Stimulated activated CD8-positive, alpha-beta memory T cell treated with anti-CD3 and anti-CD28 coated beads, Interleukin-15, amount 100 ng/mL, for 4 hours (primary cell): ENCODE measurements at regions not wholly inside any gene's neighbourhood (a gene's known extent, or its start where the extent isn't known, plus 50 kb on each side); places are given as distances from the start of the nearest gene placed in this dataset.
"Not testable (repeated sequence)": the region's sequence is repeated elsewhere in the genome, so short reads cannot be mapped to it uniquely, and the experiment has no call there.

Experiments used
- DNase-seq, 2 donors: peaks; one replicate each; pipeline ENCODE4 v3.0.0-alpha.2; 2020; ENCODE audit warnings: low read depth in 2 of 2

GRCh38 chr15:88965097-88965496, 51.9 kb upstream of the MFGE8 start:
- DNase-seq, result not testable (repeated sequence)

- no peak for DNase-seq
Measured at GRCh38 chr15:88970232-88970631, 57.1 kb upstream of the MFGE8 start.

DNA sequence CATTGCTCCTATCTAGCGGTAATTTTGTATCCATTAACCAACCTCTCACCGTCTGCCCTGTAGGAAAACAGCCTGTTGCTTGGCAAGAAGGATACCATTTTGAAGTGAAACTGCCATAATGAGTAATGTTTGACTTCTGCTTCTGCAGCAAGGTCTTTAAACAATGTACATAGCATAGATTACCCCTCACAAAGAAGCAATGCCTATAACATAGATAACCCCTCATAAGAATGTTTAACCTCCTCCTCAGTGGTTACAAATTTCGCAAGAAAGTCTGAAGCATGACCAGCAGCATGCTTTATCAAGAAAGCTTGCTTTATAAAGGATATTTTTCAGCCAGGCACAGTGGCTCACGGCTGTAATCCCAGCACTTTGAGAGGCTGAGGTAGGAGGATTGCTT, 61.2 kb upstream of the MFGE8 start:
- no peak for DNase-seq

DNA sequence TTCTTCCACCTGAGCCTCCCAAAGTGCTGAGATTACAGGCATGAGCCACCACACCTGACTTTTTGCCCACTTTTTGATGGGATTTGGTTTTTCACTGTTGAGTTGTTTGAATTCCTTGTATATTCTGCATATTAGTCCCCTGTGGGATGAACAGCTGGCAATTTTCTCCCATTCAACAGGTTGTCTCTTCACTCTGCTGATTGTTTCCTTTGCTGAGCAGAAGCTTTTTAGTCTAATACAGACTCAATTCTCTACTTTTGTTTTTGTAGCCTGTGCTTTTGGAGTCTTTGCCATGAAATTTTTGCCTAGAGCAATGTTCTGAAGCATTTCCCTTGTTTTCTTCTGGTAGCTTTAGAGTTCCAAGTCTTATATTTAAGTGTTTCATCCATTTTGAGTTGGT, 62.7 kb upstream of the MFGE8 start:
- no peak for DNase-seq

DNA sequence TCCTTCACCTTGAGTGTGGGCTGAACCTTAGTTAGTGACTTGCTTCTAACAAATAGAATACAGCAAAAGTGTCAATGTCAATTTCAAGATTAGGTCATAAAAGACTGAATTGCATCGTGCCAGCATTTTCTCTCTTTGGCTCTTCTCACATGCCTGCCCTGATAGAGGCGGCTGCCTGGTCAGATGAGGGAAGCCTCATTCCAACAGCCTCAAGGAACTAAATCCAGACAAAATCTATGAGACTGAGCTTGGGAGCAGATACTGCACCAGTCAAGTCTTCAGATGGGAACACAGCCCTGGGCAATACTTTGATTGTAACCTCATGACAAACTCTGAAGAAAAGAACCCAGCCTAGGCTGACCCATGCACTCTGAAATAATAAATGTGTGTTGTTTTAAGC, 63.5 kb upstream of the MFGE8 start:
- no peak for DNase-seq

DNA sequence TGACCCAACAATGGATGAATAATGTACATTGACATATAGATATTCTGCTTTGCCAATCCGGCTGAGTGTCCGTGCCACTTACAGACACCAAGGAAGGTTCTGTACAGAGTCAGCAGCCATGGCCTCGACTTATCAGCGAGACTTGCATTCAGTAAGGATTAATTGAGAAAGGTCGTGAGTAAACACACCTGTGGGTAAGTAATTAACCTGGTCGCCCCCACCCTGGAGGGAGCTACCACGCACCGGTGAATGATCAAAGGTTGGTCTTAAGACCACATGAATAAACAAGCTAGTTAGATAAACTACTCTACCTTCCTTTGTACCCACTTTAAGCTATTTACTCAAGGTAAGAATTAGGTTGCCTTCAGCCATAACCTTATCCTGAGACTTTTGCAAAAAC, 66.5 kb upstream of the MFGE8 start:
- no peak for DNase-seq

- no peak for DNase-seq
Measured at GRCh38 chr15:88980498-88980897, 67.3 kb upstream of the MFGE8 start.

DNA sequence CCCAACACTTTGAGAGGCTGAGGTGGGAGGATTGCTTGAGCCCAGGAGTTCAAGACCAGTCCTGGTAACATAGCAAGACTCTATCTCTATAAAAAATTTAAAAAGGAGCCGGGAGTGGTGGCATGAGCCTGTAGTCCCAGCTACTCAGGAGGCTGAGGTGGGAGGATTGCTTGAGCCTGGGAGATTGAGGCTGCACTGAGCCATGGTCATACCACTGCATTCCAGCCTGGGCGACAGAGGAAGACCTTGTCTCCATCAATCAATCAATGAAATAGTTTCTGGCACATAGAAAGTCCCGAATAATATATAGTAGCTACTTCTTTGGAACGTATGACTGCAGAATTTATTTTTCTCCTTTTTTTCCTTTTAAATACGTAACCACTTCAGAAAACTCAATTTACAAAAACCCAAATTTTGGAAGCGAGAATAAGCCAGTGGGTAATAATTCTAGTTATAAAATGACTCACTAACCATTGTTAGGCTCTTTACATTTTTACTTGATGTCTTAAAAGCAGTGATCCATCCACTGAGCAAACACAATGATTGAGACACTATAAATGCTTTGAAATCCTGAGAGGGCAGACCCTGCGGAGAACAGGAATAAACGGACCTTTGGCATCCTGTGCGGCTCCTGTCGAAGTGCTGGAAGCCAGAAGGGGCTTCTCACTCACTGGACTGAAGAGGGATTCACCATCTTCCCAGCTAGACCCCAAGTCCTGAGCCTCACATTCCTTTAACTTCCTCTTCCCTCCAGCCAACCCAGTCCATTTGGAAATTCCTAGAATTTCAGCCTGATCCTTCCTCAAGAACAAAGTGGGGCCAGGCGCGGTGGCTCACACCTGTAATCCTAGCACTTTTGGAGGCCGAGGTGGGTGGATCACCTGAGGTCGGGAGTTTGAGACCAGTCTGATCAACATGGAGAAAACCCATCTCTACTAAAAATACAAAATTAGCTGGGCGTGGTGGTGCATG, 68.4 kb upstream of the MFGE8 start:
- DNase-seq, result no peak

DNA sequence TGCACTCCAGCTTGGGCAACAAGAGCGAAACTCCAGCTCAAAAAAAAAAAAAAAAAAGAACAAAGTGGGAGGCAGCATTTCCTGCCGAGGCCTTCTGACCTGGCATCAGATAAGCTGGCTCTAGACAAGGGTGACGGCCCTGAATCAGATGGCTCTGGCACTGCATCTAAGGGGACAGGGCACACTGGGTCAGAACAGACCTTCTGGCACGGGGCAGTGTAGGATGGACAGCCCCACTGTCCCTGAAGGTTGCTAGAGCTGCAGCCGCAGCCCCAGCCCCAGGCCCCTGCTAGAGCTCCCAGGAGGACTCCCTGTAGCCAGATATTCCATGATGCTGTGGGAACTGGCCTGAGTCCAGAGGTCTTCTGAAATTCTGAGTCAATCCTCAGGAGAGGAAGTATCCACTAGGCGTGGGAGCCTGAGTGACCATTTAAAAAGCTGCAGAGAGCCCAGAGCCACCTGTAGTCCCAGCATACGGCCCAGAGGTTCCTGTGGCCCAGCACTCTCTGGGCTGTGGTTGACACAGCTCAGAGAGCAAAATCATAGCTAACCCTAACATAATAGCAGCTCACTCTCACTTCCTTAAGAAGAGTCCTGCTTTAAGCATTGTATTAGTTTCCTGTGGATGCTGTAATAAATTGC, 69.2 kb upstream of the MFGE8 start:
- DNase-seq, result no peak

GRCh38 chr15:88982946-88983342, 69.8 kb upstream of the MFGE8 start:
- DNase-seq, result no peak

DNA sequence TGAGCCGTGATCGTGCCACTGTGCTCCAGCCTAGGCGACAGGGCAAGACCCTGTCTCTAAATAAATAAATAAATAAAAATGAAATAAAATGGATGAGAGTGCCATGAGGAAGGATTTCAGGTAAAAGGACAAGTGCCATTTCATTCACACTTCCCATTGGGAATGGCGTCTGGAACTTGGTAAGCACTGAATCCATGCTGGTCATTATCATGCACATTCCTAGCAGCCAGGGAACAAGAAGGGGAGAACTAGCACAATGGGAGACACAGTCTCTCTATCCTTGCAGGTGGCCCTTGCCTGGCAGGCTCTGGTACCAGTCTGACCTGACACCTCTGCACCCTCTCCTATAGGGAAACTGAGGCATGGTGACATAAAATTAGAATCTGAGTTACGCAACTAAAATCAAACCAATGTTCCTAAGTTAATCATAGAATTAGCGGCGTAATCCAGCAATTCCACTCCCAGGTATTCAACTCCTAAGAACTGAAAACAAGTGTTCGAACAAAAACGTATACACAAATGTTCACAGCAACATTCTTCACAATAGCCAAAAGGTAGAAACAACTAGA, 70.8 kb upstream of the MFGE8 start:
- DNase-seq, result no peak

GRCh38 chr15:88985547-88986393, 72.6 kb upstream of the MFGE8 start:
- DNase-seq, result no peak

DNA sequence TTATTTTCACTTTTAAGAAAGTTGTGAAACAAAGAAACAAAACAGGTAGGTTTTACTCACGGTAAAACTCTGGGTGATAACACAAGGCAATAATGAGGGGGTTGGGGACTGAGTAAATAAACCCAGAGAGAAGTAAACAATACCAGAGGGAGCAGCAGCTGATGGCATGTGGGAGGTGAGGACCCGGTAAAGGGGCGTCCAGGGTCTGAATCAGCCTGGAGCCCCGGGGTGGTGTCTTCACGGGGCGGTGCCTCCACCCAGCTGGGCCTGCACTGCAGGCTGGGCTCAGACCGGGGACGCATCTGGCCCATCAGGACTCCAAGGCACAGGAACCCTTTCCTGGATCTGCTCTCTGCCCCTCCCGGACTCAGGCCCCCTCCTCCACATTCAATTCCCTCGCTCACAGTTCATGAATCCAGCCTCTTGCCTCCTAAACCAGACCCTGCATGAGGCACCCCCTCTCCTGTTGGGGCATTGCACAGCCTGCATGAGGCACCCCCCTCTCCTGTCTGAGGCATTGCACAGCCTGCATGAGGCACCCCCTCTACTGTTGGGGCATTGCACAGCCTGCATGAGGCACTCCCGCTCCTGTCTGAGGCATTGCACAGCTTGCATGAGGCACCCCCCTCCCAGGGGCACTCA, 73.9 kb upstream of the MFGE8 start:
- no peak for DNase-seq

DNA sequence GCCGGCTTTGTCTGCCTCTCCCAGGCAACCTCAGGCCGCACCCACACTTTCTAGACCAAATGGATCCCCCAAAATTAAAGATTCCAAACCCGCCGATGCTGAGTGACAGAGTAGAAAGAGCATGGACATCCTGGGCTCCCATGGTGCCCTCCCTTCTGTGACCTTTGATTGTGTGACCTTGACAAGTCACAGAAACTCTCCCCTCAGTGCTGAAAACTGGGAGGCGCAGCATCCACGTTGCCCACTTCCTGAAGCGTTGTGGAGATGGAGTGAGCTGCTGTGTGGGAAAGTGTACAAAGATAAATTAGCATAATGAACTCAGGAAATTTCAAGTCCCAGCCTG, 74.4 kb upstream of the MFGE8 start:
- DNase-seq, result no peak

GRCh38 chr15:88987934-88988671, 74.9 kb upstream of the MFGE8 start:
- DNase-seq, result no peak

- DNase-seq, result no peak
Measured at GRCh38 chr15:88989578-88989977, 76.4 kb upstream of the MFGE8 start.

GRCh38 chr15:88990185-88990679, 77.1 kb upstream of the MFGE8 start:
- DNase-seq, result no peak

DNA sequence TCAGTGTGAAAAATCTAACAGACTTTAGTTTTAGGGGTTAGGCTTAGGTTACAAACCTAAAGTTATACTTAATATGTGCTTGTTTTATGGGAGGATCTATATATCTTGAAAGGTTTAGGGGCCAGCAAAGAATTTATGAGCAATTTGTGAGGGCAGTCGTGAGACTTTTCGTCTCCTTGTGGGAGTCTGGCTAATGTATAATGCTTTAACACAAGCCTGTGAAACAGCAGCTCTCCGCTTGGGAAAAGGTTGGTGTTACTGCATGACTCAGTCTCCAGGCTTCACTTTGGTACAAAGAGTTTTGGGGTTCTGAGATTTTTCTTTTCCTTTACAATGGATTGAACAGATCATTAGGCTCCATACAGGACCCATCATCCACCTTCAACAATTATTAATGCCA, 79.0 kb upstream of the MFGE8 start:
- DNase-seq, result no peak

GRCh38 chr15:88992912-88993376, 79.8 kb upstream of the MFGE8 start:
- no peak for DNase-seq

GRCh38 chr15:88993662-88994061, 80.5 kb upstream of the MFGE8 start:
- DNase-seq, result no peak

DNA sequence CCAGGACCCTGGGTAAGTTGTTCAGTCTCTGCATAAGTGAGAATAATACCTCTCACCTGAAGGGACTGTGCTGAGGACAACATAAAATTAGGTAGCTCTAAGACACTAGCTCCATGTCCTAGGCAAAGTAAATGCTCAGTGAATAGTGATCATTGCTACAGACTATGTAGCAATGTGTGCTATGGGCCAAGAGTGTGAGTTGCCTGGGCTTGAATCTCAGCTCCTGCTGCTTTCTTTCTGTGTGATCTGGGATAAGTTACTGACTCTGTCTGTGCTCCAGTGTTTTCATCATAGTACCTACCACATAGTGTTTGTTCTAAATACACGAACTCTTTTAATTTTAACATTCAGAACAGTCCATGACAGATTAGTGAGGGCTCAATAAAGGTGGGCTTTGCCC, 81.1 kb upstream of the MFGE8 start:
- no peak for DNase-seq
